Posterior cingulate gyrus (tissue), 11 donors: ENCODE measurements at regions not wholly inside any gene's neighbourhood (a gene's known extent, or its start where the extent isn't known, plus 50 kb on each side); places are given as distances from the start of the nearest gene placed in this dataset.

ENCODE experiments used
- DNase-seq, 10 donors: peaks; one replicate each; pipeline versions ENCODE4 v3.0.0 to v3.0.0-alpha.2; 2020 to 2021; ENCODE audit warnings: mixed read lengths in 3 of 10
- intact Hi-C: fragments of 100-400 bp; cut with DNase I; formaldehyde crosslinking; loops from one replicate; pipeline ENCODE4 v1.15.1; 2023

DNA sequence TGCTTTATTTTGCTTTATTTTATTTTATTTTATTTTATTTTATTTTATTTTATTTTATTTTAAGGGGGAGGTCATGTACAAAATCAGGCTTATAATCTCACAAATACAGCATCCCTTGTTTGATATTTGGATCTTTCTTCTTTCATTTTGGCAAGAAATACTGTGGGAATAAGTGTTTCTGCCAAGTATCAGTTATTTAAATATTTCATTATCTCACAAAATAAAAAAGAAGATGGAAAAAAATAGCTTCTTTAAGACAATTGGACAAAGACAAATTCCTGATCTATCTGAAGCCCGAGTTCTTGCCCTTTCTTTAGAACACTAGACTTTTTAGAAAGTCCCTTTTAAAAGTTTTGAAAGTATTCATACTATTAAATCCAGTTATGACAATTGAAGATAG, 560.5 kb upstream of the ZEB2 start:
- intact Hi-C loops, result no loop called here
- no peak for DNase-seq

DNA sequence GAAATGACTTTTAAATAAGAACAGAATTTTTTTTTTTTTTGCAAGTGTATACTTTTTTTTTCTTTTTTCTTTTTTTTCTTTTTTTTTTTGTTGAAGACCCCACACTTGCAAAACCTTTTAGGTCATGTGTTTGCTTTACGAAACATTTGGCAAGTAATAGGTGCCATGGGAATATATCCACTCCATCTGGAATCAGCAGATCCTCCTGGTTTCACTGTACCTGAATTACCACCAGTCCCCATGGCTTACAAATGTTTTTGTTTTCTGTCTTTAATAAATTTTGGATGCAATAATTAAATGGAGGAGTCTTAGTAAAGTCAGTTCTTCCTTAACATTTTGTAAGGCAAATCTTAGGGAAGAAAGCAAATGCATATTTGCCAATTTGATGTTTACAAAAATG, 559.7 kb upstream of the ZEB2 start:
- no peak for DNase-seq

GRCh38 chr2:145078923-145079322, 559.0 kb upstream of the ZEB2 start:
- intact Hi-C loops, result no loop called here
- DNase-seq, result no peak

More for the DNA sequence above, 559.7 kb upstream of the ZEB2 start:
- intact Hi-C loops, result no loop called here

- no peak for DNase-seq
Observed at GRCh38 chr2:145076085-145076484, 556.2 kb upstream of the ZEB2 start.

DNA sequence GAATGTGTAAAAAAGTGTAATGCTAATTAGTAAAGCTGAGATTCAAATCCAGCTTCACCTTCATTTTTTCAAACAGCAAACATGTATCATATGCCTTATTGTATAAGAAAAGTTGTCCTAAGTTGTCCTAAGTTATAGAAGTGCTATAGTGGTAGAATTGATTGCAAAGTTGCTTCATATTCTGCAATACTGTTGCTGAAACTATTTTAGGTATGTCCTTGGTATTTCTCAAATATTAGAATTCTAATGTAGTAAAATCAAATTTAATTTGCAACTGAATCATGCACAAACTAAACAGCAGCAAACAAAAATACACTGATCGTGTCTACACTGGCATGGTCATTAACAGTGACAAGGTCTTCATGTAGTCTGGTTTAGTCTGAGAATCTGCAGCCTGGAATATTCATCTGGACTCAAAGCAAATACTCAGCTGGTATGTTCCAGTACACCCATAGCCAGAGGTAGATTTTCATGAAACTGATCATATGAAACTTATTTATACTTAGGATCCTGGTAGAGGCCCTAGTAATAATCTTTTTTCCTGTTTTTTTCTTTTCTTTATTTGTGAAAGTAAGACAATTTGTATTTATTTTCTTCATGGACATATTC, 555.6 kb upstream of the ZEB2 start:
- DNase-seq, result no peak
- intact Hi-C loops, result no loop called here

More at GRCh38 chr2:145076085-145076484, 556.2 kb upstream of the ZEB2 start:
- intact Hi-C loops, result no loop called here

DNA sequence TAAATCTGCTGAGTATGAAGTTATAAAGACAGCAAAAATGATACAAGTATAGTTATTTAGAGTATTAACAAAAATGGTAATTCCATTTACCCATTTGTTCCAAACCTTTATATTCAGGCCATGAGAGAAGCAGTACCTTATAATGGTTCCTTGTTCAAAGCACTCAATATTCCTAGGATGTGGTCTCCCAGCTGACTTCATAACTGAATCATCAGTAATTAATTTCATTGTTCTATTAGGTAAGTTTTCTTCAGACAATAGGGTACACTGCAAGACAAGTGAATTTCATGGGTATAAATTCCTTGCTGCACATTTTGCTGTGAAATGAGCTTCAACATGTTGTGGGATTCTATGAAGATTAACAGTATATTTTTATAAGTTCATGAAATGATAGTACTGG, 550.8 kb upstream of the ZEB2 start:
- no peak for DNase-seq
- intact Hi-C loops, result no loop called here

- intact Hi-C loops, result no loop called here
- DNase-seq, result no peak
Observed at GRCh38 chr2:145068509-145068908, 548.6 kb upstream of the ZEB2 start.

GRCh38 chr2:145067549-145068030, 547.7 kb upstream of the ZEB2 start:
- DNase-seq, result no peak
- intact Hi-C loops, result no loop called here

- intact Hi-C loops, result no loop called here
- peak in 6 of 10 donors; percentile 14 to 87 (median 38) for DNase-seq
Observed at GRCh38 chr2:145066856-145067548, 547.1 kb upstream of the ZEB2 start.

DNA sequence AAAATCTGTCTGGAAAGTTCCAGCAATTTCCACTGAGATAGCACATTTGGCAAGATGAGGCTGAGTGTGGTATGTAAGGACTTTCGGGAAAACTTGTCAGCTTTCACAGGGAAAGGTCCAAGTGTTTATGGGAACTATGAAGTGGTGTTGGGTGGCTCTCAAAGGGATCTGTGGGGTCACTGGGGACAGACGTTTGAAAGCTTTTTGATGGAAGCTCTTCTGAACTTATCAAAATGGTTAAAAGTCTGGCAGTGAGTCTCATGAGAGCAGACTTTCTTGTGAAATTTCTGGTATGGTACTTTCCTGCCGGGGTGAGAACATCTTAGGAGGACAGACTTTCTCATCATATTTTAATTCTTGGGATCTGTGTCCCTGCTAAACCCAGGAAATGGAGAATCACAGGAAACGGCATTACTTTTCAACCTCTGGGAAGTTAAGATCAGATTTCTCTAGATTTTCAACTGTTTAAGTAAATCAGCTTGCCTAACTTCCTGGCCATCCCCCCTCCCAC, 546.3 kb upstream of the ZEB2 start:
- intact Hi-C loops, result no loop called here

DNA sequence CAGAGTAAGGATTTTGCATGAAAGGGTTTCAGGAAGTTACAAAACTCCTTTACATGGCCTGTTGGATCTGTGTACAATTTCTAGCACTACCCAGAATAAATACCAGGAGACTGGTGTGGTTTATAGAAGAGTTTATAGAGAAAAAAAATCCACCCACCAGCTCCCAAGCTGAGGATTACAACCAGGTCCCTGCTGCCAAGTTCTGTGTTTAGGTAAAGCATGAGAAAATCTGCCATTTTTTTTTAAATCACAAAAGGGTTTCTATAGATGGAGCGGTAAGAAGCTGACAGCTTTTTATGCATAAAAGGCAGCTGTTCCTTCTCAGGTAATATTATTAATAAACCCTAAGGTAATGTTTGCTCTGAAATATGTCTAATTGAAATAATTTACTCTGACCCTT, 545.4 kb upstream of the ZEB2 start:
- no peak for DNase-seq
- intact Hi-C loops, result no loop called here

More for the DNA sequence above, 546.3 kb upstream of the ZEB2 start:
- DNase-seq, result no peak

GRCh38 chr2:145064511-145064910, 544.6 kb upstream of the ZEB2 start:
- intact Hi-C loops, result no loop called here
- no peak for DNase-seq

- no peak for DNase-seq
- intact Hi-C loops, result no loop called here
Observed at GRCh38 chr2:145060876-145061275, 541.0 kb upstream of the ZEB2 start.

GRCh38 chr2:145059914-145060313, 540.0 kb upstream of the ZEB2 start:
- DNase-seq, result no peak
- intact Hi-C loops, result no loop called here

DNA sequence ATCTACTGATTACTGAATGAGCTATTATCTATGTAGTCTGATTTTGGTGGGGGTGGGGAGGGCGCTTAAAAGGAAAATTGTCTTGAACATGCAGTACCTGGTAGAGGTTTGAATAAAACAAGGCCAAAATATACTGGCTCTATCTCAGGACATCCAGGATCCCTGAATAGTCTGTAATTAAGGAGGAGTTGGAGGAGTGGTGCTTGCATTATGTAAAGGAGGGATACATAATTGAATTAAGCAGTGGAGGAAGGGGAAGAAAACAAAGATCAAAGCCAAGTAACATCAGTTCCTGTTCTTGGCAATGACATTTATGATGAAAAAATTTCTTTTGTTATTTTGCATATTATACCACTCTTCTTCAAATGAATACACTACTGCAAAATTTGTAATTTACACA, 539.4 kb upstream of the ZEB2 start:
- intact Hi-C loops, result no loop called here
- no peak for DNase-seq

DNA sequence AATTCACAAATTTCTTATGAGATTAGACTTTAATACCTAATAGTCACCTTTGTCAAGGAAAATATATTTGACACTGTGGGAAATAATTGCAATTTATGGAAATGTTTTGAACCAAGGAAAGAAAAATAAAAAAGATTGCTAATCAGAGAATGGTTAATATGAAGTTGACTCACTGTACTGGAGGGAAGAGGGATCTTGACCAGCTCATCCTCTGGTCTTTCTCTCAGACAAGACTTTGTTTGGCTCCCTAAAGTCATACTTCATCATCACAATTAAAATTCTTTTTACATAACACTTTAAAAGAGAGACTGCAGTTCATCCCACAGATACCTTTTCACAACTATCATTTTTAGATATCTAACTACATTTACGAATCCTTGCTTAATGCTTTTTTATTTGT, 538.5 kb upstream of the ZEB2 start:
- DNase-seq, result no peak
- intact Hi-C loops, result no loop called here

- intact Hi-C loops, result no loop called here
- no peak for DNase-seq
Observed at GRCh38 chr2:145055651-145056050, 535.7 kb upstream of the ZEB2 start.

DNA sequence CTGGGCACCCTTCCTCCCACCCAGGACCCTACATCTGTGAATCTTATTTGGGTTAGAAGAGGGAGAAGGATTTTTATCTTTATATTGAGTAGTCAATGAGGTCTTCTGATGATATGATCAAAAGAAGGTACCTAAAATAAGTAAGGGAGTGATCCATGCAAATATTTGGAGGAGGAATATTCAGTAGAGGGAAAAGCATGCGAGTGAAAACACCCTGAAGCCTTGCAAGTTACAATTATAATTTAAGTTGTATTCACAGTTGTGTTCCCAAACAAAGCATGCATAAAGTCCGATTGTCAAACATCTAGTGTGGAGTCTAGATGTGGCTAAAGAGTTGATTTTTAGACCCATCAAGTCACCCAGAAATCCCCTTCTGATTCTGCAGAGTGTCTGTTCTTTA, 530.2 kb upstream of the ZEB2 start:
- DNase-seq, result no peak
- intact Hi-C loops, result no loop called here

DNA sequence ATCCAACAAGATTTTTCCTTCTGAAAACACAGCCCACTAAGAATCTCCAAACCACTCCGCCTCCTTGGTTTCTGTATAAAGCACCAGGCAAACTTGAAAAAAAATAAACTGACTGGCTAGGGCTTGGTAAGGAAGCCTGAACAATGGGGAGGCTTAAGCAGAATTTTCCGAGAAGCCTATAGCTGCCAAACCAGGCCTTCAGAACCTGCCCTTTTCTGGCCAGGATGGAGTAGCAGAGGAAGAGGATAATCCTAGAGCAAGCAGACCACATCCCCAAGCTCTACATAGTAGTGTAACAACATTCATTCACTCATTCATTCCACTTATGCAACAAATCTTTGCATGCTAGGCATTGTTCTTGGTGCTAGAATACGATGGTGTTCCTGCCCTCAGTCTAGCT, 529.6 kb upstream of the ZEB2 start:
- DNase-seq, result no peak
- intact Hi-C loops, result loop anchor here (10.0 kb wide), 1 partner anchor 1115 kb away; no protein-coding TSS in a partner anchor

DNA sequence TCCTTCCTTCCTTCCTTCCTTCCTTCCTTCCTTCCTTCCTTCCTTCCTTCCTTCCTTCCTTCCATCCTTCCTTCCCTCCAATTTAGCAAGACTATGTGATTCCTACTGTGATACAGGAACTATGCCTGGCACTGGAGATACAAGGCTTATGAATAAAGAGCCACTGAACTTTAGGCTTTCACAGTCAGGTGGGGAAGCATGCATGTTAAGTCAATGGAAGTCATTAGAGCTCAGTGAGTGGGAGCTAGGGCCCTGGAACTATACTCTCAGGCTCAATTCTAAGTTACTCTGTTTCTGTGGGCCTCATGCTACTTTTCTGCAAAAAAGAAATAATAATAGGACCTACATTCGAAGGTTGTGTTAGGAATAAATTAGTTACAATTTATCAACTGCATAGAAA, 527.6 kb upstream of the ZEB2 start:
- intact Hi-C loops, result loop anchor here (10.0 kb wide), 1 partner anchor 1113 kb away; no protein-coding TSS in a partner anchor

GRCh38 chr2:145044491-145044890, 524.6 kb upstream of the ZEB2 start:
- intact Hi-C loops, result loop anchor here (5.0 to 10.0 kb wide), 2 partner anchors 517 to 1110 kb away; no protein-coding TSS in a partner anchor
- DNase-seq, result no peak

More for the DNA sequence above, 527.6 kb upstream of the ZEB2 start:
- DNase-seq, result no peak

DNA sequence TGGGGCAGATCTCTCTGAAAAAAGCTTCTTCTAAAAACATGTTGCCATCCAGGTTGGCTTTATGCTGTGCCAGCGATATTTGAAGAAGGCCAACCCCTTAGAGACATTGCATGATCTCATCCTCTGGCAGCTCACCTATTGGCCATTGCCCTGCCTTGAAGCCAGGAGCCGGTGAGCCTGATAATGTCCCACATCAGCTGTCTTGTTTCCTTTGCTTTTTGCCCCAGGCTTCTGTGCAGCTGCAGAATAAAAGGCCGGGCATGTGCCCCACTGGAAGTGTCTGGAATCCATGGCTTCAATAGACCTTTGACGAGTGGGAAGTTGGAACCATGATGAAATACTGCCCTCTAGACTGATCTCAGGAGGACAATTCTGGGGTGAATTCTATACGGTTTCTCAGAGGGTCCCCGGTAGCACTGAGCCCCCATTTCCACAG, 523.5 kb upstream of the ZEB2 start:
- intact Hi-C loops, result loop anchor here (5.0 to 10.0 kb wide), 2 partner anchors 516 to 1109 kb away; no protein-coding TSS in a partner anchor
- DNase-seq, result peak in 9 of 10 donors; percentile 22 to 95 (median 52)
